ENCODE measurements at regions not wholly inside any gene's neighbourhood (a gene's known extent, or its start where the extent isn't known, plus 50 kb on each side); places are given as distances from the start of the nearest gene placed in this dataset. TPM values are rescaled to one million over a fixed set of nuclear protein-coding genes. Genes with fewer than 3 reads are reported as not detected.

Small RNA genes lying in the stretch of these regions (small RNA-seq; reads per million reads assigned to genes)
- gene RNA5SP214 (0.20 reads per million), gene RPS29P13 (not detected)
